HEK293 (cell line): ENCODE measurements at regions not wholly inside any gene's neighbourhood (a gene's known extent, or its start where the extent isn't known, plus 50 kb on each side); places are given as distances from the start of the nearest gene placed in this dataset.

ENCODE experiments used
- CTCF ChIP-seq: fragments of 450-650 bp; formaldehyde crosslinking; IDR thresholded peaks from 2 replicates; pipeline ENCODE4 v1.5.1; 2016; ENCODE audit warnings: missing biosample characterization, missing genetic modification characterization
- PATZ1 ChIP-seq: fragments of 450-650 bp; formaldehyde crosslinking; IDR thresholded peaks from 2 replicates; pipeline ENCODE4 v1.5.1; 2016; ENCODE audit warnings: missing biosample characterization, missing genetic modification characterization
- ZBTB10 ChIP-seq: fragments of 450-650 bp; formaldehyde crosslinking; IDR thresholded peaks from 2 replicates; pipeline ENCODE4 v1.5.1; 2016; ENCODE audit warnings: missing biosample characterization, missing genetic modification characterization
- ZBTB21 ChIP-seq: fragments of 450-650 bp; formaldehyde crosslinking; IDR thresholded peaks from 2 replicates; pipeline ENCODE4 v1.5.1; 2017; ENCODE audit warnings: missing biosample characterization, missing genetic modification characterization
- ZNF221 ChIP-seq: fragments of 450-650 bp; formaldehyde crosslinking; IDR thresholded peaks from 2 replicates; pipeline ENCODE4 v1.5.1; 2017; ENCODE audit warnings: missing biosample characterization, missing genetic modification characterization, borderline replicate concordance
- ZNF558 ChIP-seq: fragments of 450-650 bp; formaldehyde crosslinking; IDR thresholded peaks from 2 replicates; pipeline ENCODE4 v1.5.1; 2016; ENCODE audit warnings: missing biosample characterization, missing genetic modification characterization
- ZNF837 ChIP-seq: fragments of 450-650 bp; formaldehyde crosslinking; IDR thresholded peaks from 2 replicates; pipeline ENCODE4 v1.5.1; 2016; ENCODE audit warnings: missing biosample characterization, missing genetic modification characterization
- TF ChIP-seq, protein P1 (sequence below): fragments of 450-650 bp; formaldehyde crosslinking; IDR thresholded peaks from 2 replicates; pipeline ENCODE4 v1.5.1; 2016; ENCODE audit warnings: missing biosample characterization, missing genetic modification characterization
- TF ChIP-seq, protein P2 (sequence below): fragments of 450-650 bp; formaldehyde crosslinking; IDR thresholded peaks from 2 replicates; pipeline ENCODE4 v1.5.1; 2016; ENCODE audit warnings: missing biosample characterization, missing genetic modification characterization, low read depth

DNA sequence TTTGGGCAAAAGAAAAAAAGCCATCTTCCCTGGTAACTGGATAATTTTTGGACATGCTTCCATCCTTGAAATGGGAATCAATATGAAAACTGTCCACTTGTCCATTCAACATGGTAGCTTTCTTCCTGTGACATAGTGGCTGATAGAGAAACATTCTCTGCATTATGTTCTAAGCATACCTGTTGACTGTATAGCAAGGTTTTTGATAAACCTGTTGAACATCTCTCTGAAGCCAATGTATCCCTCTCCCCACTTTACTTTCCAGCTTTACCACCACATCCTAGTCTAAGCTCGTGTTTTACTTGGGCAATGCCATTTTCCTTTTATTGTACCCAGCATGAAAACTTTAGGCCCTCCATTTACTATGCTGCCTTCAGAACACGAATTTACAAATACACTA lies 630.1 kb downstream of the TOX3 start:
- TF ChIP-seq ZBTB21 (tag by site-specific recombination) (no peak), CTCF (tag by site-specific recombination) (no peak), ZNF221 (tag by site-specific recombination) (no peak), ZNF558 (no peak), PATZ1 (tag by site-specific recombination) (no peak), ZNF837 (no peak), ZBTB10 (tag by site-specific recombination) (no peak)
- TF ChIP-seq, protein P1, sequence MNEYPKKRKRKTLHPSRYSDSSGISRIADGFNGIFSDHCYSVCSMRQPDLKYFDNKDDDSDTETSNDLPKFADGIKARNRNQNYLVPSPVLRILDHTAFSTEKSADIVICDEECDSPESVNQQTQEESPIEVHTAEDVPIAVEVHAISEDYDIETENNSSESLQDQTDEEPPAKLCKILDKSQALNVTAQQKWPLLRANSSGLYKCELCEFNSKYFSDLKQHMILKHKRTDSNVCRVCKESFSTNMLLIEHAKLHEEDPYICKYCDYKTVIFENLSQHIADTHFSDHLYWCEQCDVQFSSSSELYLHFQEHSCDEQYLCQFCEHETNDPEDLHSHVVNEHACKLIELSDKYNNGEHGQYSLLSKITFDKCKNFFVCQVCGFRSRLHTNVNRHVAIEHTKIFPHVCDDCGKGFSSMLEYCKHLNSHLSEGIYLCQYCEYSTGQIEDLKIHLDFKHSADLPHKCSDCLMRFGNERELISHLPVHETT (tag by site-specific recombination): no peak
- TF ChIP-seq, protein P2, sequence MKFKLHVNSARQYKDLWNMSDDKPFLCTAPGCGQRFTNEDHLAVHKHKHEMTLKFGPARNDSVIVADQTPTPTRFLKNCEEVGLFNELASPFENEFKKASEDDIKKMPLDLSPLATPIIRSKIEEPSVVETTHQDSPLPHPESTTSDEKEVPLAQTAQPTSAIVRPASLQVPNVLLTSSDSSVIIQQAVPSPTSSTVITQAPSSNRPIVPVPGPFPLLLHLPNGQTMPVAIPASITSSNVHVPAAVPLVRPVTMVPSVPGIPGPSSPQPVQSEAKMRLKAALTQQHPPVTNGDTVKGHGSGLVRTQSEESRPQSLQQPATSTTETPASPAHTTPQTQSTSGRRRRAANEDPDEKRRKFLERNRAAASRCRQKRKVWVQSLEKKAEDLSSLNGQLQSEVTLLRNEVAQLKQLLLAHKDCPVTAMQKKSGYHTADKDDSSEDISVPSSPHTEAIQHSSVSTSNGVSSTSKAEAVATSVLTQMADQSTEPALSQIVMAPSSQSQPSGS (tag by site-specific recombination): no peak
